Umbilical cord (tissue), 1 donor: ENCODE measurements at regions not wholly inside any gene's neighbourhood (a gene's known extent, or its start where the extent isn't known, plus 50 kb on each side); places are given as distances from the start of the nearest gene placed in this dataset.
A peak's percentile ranks its signal among the peaks of the same experiment; 100 is the strongest.
"Not testable (repeated sequence)": the region's sequence is repeated elsewhere in the genome, so short reads cannot be mapped to it uniquely, and the experiment has no call there.

Source experiments
- DNase-seq: peaks from one replicate; pipeline ENCODE4 v3.0.0-alpha.2; 2015; ENCODE audit warnings: low spot score

GRCh38 chr6:114810468-114810867, 467.6 kb upstream of the HS3ST5 start:
- DNase-seq, result no peak

- not testable (repeated sequence) for DNase-seq
Observed at GRCh38 chr6:114805426-114805825, 462.6 kb upstream of the HS3ST5 start.

GRCh38 chr6:114796576-114796975, 453.8 kb upstream of the HS3ST5 start:
- no peak for DNase-seq

- DNase-seq, result no peak
Observed at GRCh38 chr6:114793428-114793827, 450.6 kb upstream of the HS3ST5 start.

- no peak for DNase-seq
Observed at GRCh38 chr6:114785235-114786127, 442.7 kb upstream of the HS3ST5 start.

- DNase-seq, result no peak
Observed at GRCh38 chr6:114783783-114784182, 441.0 kb upstream of the HS3ST5 start.

GRCh38 chr6:114783083-114783482, 440.3 kb upstream of the HS3ST5 start:
- DNase-seq, result no peak

- DNase-seq, result no peak
Observed at GRCh38 chr6:114764866-114765265, 422.0 kb upstream of the HS3ST5 start.

GRCh38 chr6:114762145-114762544, 419.3 kb upstream of the HS3ST5 start:
- DNase-seq, result no peak

GRCh38 chr6:114747995-114748625, 405.3 kb upstream of the HS3ST5 start:
- peak; percentile 50 for DNase-seq

GRCh38 chr6:114740547-114740946, 397.7 kb upstream of the HS3ST5 start:
- no peak for DNase-seq

GRCh38 chr6:114739656-114740055, 396.8 kb upstream of the HS3ST5 start:
- no peak for DNase-seq

- DNase-seq, result no peak
Observed at GRCh38 chr6:114735025-114735735, 392.4 kb upstream of the HS3ST5 start.

- no peak for DNase-seq
Observed at GRCh38 chr6:114733596-114733995, 390.8 kb upstream of the HS3ST5 start.

- no peak for DNase-seq
Observed at GRCh38 chr6:114718716-114719270, 376.0 kb upstream of the HS3ST5 start.

- DNase-seq, result no peak
Observed at GRCh38 chr6:114718186-114718585, 375.4 kb upstream of the HS3ST5 start.

GRCh38 chr6:114714836-114715507, 372.1 kb upstream of the HS3ST5 start:
- no peak for DNase-seq

- no peak for DNase-seq
Observed at GRCh38 chr6:114713690-114714089, 370.9 kb upstream of the HS3ST5 start.

GRCh38 chr6:114712129-114712662, 369.4 kb upstream of the HS3ST5 start:
- DNase-seq, result no peak

GRCh38 chr6:114707081-114707620, 364.3 kb upstream of the HS3ST5 start:
- peak; percentile 34 for DNase-seq

GRCh38 chr6:114690625-114691024, 347.8 kb upstream of the HS3ST5 start:
- no peak for DNase-seq
